A673 (cell line): ENCODE measurements at regions not wholly inside any gene's neighbourhood (a gene's known extent, or its start where the extent isn't known, plus 50 kb on each side); places are given as distances from the start of the nearest gene placed in this dataset.

Source experiments
- EZH2 ChIP-seq: fragments of 200-600 bp; sonication (generic); IDR thresholded peaks from 2 replicates; pipeline ENCODE4 v1.6.1; 2017; ENCODE audit warnings: borderline replicate concordance, low read depth, mild to moderate bottlenecking, mixed read lengths, antibody characterized with exemption, low read length; ENCODE audit not compliant: poor library complexity, severe bottlenecking
- TF ChIP-seq, protein P1 (sequence below): fragments of 300-800, 200-600 bp; sonication (generic); conservative IDR thresholded peaks from 2 replicates; pipeline ENCODE4 v1.5.1; 2017; ENCODE audit warnings: low read depth, mild to moderate bottlenecking, antibody characterized with exemption, low read length, moderate library complexity, mixed read lengths

DNA sequence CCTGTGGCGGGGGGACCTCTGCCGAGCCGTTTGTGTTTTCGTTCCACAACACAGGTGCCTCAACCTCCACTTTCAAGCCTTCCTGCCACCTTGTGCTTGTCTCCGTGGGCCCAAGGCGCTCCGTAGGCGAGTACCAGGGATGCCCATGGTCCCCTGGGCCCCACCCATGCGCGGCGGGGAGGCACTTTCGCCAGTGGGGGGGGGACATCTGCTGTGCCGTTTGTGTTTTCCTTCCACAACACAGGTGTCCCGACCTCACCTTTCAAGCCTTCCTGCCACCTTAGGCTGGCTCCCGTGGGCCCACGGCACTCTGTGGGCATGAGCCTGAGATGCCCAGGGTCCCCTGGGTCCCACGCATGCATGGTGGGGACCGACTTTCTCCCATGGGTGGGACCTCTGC, 335.9 kb downstream of the ALG10 start:
- TF ChIP-seq, protein P1, sequence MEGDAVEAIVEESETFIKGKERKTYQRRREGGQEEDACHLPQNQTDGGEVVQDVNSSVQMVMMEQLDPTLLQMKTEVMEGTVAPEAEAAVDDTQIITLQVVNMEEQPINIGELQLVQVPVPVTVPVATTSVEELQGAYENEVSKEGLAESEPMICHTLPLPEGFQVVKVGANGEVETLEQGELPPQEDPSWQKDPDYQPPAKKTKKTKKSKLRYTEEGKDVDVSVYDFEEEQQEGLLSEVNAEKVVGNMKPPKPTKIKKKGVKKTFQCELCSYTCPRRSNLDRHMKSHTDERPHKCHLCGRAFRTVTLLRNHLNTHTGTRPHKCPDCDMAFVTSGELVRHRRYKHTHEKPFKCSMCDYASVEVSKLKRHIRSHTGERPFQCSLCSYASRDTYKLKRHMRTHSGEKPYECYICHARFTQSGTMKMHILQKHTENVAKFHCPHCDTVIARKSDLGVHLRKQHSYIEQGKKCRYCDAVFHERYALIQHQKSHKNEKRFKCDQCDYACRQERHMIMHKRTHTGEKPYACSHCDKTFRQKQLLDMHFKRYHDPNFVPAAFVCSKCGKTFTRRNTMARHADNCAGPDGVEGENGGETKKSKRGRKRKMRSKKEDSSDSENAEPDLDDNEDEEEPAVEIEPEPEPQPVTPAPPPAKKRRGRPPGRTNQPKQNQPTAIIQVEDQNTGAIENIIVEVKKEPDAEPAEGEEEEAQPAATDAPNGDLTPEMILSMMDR: no peak
- TF ChIP-seq EZH2: no peak
